ENCODE measurements at regions not wholly inside any gene's neighbourhood (a gene's known extent, or its start where the extent isn't known, plus 50 kb on each side); places are given as distances from the start of the nearest gene placed in this dataset.

GRCh38 chr3:165406425-165406824 lies 210.2 kb upstream of the SLITRK3 start:
- Histone ChIP-seq H2BK20ac (ENCODE audit: low read depth, low read length) (no peak overlapping the region), H4K5ac (ENCODE audit: low read depth, low read length) (no peak overlapping the region), H2BK5ac (ENCODE audit: low read depth, low read length, poor library complexity, severe bottlenecking) (no peak overlapping the region), H3K9me3 (ENCODE audit: control insufficient read depth, insufficient read depth, low read length) (peaks cover 5% of the 10 kb centered on the region), H2AK9ac (replicated peaks; ENCODE audit: low read depth, low read length, poor library complexity) (no peak overlapping the region), H3K4me2 (ENCODE audit: low read depth, low read length) (no peak overlapping the region), H2AFZ (replicated peaks; ENCODE audit: low read length, poor library complexity) (no peak overlapping the region), H3K4me3 (ENCODE audit: insufficient read depth, low read depth, low read length) (no peak overlapping the region), H3K27ac (ENCODE audit: insufficient read depth, low read length) (no peak overlapping the region), H3K79me1 (ENCODE audit: low read depth in 1 of 2, low read length in 2 of 2) (no peaks in the 10 kb centered on the region), H3K18ac (ENCODE audit: low read depth, low read length) (no peak overlapping the region), H2BK15ac (ENCODE audit: low read depth, low read length) (no peak overlapping the region), H3K27me3 (ENCODE audit: control insufficient read depth, insufficient read depth, low read length) (no peaks in the 10 kb centered on the region), H3K9me1 (ENCODE audit: insufficient read depth, low read length) (no peaks in the 10 kb centered on the region), H3K23ac (ENCODE audit: low read depth, low read length) (no peak overlapping the region), H3K4me1 (ENCODE audit: control insufficient read depth, insufficient read depth, low read length) (no peaks in the 10 kb centered on the region), H3K9ac (ENCODE audit: low read depth, low read length) (no peak overlapping the region), H3K4ac (ENCODE audit: low read depth, low read length) (no peak overlapping the region), H2AK5ac (ENCODE audit: low read depth, low read length) (no peak overlapping the region), H3K56ac (ENCODE audit: extremely low read depth, insufficient read depth, low read length) (no peak overlapping the region), H3K14ac (replicated peaks; ENCODE audit: low read depth, low read length) (no peak overlapping the region), H4K91ac (ENCODE audit: insufficient read depth, low read depth, low read length) (no peak overlapping the region), H4K20me1 (ENCODE audit: insufficient read depth, low read length) (no peaks in the 10 kb centered on the region), H2BK120ac (ENCODE audit: low read depth, low read length) (no peak overlapping the region), H3K36me3 (ENCODE audit: control insufficient read depth, insufficient read depth, low read length) (no peaks in the 10 kb centered on the region), H4K8ac (ENCODE audit: low read depth in 2 of 2, low read length in 2 of 2) (no peak overlapping the region)
- in situ Hi-C loops (cut with MboI; ENCODE audit: low sequenced_read_pairs) (no loop called here), intact Hi-C loops (cut with micrococcal nuclease) (no loop called here), dilution Hi-C loops (cut with HindIII; ENCODE audit: low sequenced_read_pairs, unreplicated experiment) (no loop called here)
- no CpG with 5 or more reads among the region's 2 CpGs for WGBS, 2 experiments (ENCODE audit: extremely low coverage in 2 of 2, insufficient read length in 1 of 2)
- BruUV-seq (replicated peaks) = no TSS peak
- DNase-seq = no peak
- TF ChIP-seq CTCF (conservative IDR thresholded peaks at IDR 0.05; ENCODE audit: low read depth, low read length) (no peak), RFX5 (IDR thresholded peaks at IDR 0.05; ENCODE audit: low read depth, low read length) (no peak), CEBPB (IDR thresholded peaks at IDR 0.05; ENCODE audit: low read depth, low read length) (no peak), RCOR1 (IDR thresholded peaks at IDR 0.05; ENCODE audit: insufficient replicate concordance, low read length) (no peak), POLR2A (IDR thresholded peaks at IDR 0.05; ENCODE audit: low read depth, low read length) (no peak)
- no peak for ATAC-seq (ENCODE audit: low read depth)
- ChIA-PET CTCF (no interaction called here), POLR2A (ENCODE audit: unreplicated experiment) (no interaction called here)

Data from IMR-90 (cell line).